Uterus (tissue), 2 donors: ENCODE measurements at regions not wholly inside any gene's neighbourhood (a gene's known extent, or its start where the extent isn't known, plus 50 kb on each side); places are given as distances from the start of the nearest gene placed in this dataset.

Experiments used
- CTCF ChIP-seq, 4 experiments: fragments of 200-600 bp in 2 of 4; fragments of 450-650 bp in 2 of 4; sonication (generic) in 2 of 4; IDR thresholded peaks; one replicate each; pipeline ENCODE4 v1.5.1; 2016 to 2019; ENCODE audit warnings: antibody characterized with exemption in 4 of 4, mild to moderate bottlenecking in 2 of 4, moderate library complexity in 1 of 4
- POLR2A ChIP-seq, 2 donors: fragments of 450-650 bp; IDR thresholded peaks; one replicate each; pipeline ENCODE4 v1.6.1; 2016; ENCODE audit warnings: antibody characterized with exemption in 2 of 2, mild to moderate bottlenecking in 1 of 2, moderate library complexity in 1 of 2

- TF ChIP-seq POLR2A (IDR thresholded peaks at IDR 0.05) (no peak), CTCF (IDR thresholded peaks at IDR 0.05) (no peak)
These were observed 816.5 kb downstream of the BCKDHB start for GRCh38 chr6:80922916-80923455.
